ENCODE measurements at regions not wholly inside any gene's neighbourhood (a gene's known extent, or its start where the extent isn't known, plus 50 kb on each side); places are given as distances from the start of the nearest gene placed in this dataset.

DNA sequence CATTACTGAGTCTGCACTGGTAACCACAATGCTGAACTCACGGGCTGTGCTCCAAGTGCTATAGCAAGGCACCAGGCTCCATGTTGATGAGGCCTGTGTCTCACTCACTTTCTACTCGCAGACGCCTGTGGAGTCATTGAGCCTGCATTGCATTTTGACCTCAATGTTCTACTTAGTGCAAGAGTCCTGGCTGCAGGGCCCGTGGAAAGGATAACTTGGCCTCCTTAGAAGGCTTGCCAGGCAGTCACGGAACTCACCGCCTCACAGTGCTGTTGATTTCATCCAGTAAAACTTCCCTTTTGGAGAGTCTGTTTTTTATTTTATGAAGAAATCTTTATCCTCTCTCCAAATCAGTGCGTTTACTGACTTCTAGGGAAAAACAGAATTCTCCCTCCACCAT is 290.4 kb downstream of the RNF144A start:
- no peak for ATAC-seq

DNA sequence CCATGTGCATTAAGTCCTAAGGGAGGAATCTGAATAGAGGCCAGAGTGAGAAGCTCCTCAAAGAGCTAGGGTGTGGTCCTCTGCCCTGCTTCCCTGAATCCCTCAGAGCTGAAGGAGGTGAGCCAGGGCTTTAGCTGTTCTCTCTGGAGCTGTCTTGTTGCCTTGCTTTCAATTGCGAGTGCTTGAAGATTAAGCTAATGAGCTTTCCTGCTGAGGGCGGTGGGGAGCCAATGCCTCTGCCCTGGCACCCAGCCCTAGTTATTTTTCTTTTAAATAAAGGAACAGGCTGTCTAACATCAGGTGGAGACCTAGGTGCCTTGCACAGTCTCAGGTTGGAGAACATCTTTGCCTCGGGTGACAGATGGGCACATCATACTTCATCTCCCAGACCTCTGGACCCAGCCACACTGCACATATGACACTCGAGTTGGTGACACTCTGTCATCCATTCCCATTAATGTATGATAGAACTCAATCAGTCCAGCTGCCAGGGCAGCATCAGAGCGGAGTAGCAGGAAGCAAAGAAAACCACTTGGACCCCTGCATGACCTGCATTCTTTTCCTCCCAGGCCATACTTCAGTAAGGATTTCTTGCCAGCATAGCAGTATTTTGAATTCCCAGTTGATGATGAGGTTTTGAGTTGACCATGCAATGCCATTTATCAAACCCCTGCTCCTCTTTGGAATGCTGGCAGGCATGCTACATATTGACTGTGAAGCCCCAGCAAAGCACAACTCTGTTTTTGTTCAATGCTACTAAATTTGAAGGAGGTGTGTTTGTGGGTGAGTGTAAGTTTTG is 292.7 kb downstream of the RNF144A start:
- DNase-seq (ENCODE audit: low spot score) (no peak), ATAC-seq (no peak)

More for the DNA sequence above, 290.4 kb downstream of the RNF144A start:
- no peak for DNase-seq (ENCODE audit: low spot score)

DNA sequence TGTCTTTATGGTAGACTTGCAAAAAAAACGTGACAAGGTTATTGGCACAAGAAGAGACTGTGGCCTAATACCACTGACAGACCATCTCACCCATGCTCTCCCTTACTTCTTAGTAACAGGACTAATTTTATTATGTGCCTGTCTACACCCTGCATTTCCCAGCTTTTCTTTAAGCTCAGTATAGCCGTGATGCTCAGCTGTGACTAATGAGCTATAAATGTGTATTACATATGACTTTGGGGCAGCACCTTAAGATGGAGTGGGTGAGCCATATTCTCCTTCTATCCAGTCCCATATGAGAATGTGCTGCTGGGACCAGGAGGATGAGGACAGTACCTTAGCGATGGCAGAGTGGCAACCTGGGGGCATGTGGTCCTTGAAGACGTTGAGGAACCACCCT is 293.5 kb downstream of the RNF144A start:
- DNase-seq (ENCODE audit: low spot score) (no peak), ATAC-seq (no peak)

DNA sequence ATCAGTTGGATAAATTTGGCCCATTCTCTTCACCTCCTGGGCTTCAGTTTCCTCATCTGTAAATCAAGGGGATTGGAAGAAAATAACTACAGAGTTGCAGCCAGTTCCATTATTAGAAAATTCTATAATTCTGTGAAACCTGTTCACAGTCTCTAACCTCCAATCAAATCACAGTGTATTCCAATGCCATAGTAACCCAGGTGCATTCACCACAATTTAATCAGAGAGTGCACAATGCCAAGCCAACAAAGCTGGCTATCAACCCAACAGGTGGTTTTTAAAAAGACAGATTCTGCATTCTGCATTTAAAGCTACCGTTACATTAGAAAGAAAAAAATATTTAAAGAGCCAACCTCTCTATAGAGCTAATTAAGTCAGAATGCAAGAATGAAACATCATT is 308.6 kb downstream of the RNF144A start:
- no peak for ATAC-seq

DNA sequence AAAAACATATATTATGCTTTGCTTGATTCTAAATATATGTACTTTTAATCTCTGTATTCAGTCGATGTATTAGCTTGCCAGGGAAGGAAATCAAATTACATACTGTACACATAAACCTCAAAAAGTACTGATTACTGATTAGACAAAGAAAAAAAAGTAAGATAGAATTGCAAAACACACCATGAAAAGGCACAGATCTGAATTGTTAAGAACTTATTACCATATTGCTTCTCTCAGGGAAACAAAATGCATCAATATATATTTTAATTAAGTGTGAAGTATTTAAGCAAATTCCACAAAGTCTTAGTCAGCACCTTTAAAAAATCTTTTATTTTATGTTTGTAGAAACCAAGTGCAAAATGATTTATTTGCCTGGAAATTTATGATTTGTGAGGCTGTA is 309.3 kb downstream of the RNF144A start:
- DNase-seq (ENCODE audit: low spot score): no peak
- ATAC-seq: no peak

More for the DNA sequence above, 308.6 kb downstream of the RNF144A start:
- no peak for DNase-seq (ENCODE audit: low spot score)

DNA sequence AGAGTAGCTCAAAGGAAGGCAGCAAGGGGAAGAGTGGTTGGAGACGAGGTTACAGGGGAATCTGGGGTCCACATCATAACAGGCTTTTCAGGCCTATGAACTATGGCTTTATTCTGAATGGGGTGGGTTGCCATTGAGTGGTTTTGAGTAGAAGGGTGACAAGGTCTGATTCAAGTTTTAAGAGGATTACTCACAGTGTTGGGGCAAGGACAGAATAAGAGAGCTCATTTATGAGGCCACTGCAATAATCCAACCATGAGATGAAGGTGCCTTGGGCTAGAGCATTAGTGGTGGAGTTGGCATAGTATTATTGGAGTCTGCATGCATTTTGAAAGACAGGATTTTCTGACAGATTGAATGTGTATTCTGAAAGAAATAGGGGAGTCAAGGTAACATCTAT is 315.9 kb downstream of the RNF144A start:
- ATAC-seq (no peak), DNase-seq (ENCODE audit: low spot score) (no peak)

DNA sequence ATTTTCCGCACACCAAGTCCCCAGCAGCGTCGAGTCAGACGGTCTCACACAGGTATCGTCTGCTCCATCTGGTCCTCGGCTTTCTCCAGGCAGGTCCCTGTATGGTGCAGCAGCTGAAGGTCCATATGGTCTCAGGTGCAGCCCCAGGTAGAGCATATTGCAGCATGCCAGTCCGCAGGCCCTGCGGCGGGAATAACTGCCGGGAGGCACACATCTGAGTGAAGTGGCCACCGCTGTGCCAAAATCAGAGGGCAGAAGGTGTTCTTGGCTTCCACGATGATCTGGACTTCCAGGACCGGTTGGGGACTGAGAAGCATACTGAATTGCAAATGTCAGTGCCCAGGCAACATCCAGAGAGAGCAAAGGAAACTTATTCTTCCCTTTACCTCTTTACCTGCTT is 320.3 kb downstream of the RNF144A start:
- ATAC-seq (no peak), DNase-seq (ENCODE audit: low spot score) (no peak)

DNA sequence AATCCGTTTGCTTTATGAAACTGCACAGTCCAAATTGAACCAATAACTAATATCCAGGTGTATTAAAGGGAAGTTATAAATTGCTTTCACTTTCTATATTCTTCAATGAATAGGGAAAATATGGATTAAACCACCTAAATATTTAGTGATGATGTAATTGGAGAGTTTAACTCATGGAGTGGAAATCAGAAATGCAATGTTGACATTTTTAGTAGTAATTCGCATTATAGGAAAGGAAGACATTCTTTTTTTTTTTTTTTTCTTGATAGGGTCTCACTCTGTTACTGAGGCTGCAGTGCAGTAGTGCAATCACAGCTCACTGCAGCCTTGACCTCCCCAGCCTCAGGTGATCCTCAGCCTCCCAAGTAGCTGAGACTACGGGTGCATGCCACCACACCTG is 321.9 kb downstream of the RNF144A start:
- ATAC-seq: no peak
- no peak for DNase-seq (ENCODE audit: low spot score)

DNA sequence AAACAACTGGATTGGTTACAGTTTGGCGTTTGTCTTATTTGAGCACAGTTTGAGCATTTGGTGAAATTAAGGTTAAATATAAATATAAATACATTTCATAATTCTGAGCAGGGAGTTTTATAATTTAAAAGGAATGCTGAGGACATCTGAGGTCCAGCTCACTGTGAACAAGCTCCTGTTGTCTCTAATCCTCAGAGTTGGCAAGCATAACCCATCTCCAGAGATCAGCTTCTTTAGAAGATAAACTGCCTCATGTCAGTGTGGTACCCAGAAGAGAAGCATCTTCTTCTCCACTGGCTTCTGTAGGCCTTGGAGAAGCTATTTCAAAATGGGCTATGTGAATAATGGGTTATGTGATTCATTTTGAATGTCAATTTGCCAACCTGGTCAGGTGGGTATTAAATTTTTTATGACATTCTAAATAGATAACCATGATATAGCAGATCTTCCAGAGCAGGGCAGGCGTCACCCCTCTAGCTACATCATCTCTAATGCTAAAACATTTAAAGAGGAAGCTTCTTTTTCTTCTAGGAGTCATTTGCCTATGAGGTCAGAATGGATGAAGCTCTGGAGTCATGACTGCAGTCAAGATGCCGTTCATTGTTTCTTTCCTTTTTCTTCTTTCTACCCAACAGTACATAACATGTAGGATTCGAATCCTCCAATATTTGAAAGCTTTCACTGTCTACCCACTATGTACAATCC is 324.0 kb downstream of the RNF144A start:
- no peak for DNase-seq (ENCODE audit: low spot score)
- no peak for ATAC-seq

DNA sequence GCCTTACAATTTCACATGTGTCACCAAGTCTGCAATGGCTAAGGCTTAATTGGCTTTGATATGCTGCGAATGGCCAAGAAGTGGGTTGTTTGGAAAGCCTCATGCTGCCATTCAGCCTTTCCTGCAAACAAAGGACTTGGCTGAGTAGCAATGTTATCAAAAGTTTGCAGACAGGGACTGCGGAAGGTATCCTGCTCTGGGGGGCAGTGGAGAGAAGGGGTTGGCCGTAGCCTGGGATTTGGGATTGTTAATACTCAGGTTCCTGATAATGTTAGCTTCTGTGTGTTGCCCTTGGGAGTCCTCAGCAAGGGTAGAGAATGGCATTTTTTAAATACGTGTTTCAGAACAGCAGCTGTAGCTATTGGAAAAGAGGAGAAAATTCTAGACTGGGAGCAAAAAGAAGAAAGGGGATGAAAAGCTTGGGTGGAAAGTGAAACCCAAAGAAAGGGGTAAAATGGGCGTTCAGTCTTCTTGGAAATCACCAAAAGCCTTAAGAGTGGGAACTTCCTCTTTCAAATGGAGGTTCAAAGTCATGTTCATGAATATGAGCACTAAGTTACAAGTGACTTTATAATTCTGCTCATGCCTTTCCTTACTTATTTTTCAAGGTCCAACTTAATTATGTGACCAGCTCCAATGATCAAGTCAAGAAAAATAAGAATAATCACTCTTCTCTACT is 325.1 kb downstream of the RNF144A start:
- ATAC-seq (no peak), DNase-seq (ENCODE audit: low spot score) (no peak)

DNA sequence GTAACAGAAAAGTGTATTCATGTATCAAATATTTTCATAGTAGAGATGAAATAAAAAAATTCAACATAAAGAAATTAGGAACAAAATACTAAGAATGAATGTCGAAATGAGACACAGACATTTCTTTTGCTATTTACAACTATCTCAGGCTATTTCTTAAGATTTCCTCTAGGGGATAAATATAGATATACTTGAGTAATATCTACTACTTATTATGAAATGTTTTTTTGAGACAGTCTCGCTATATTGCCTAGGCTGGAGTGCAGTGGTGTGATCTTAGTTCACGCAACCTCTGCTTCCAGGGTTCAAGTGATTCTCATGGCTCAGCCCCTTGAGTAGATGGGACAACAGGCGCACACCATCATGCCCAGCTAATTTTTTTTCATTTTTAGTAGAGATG is 326.1 kb downstream of the RNF144A start:
- ATAC-seq: no peak
- no peak for DNase-seq (ENCODE audit: low spot score)

DNA sequence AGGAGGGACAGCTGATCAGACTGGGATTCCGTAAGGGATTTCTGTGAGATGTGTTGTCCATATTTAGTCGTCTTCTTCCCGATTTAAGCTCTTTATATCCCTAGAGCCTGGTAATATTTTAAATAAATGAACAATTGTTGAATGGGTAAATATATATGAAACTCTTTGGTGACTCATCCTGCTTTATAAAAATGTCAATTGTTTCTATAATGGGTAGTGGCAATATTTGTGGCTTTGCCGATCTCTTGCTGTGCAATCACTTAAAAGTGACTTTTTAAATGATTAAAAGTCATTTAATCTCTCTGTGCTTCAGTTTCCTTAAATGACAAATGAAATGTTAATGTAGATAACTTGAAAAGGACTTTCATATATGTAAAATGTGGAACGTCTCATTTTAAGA is 339.2 kb downstream of the RNF144A start:
- DNase-seq (ENCODE audit: low spot score): no peak
- ATAC-seq: no peak

DNA sequence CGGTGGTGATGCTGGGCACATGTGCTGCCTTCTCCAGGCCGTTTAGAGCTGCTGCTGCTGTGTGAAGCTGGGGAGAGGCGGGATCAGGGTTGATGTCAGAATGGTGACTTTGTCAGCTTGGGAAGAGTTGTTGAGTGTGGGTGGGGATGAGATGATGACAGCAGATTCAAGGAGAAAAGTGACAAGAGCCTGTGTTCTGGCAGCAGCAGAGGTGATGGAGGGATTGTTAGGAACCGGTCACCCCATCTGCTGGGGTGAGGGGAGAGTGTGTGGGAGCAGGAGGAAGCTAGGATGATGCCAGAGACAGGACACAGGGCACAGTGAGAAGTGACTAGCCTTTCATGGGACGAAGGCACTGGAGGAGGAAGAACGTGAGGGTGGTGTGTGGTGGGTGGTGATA is 345.5 kb downstream of the RNF144A start:
- DNase-seq (ENCODE audit: low spot score): no peak
- ATAC-seq: no peak

DNA sequence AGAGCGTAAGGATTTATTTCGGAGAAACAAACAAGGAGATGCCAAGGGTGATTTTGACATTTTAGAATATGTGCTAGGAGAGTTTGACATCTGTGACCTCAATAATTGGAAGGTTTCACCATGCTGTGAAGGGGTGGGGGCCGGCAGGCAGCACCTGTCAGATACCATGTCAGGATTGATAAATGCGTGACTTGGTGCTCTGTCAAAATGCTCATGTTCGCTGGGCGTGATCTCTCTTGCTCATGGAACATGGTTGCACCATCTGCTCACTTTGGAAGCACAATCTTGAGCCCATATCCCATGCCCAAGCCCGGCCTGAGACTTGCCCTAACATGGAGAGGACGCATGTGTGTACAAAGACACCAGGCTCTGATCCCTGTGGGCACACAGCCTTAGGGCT is 347.6 kb downstream of the RNF144A start:
- ATAC-seq: no peak

DNA sequence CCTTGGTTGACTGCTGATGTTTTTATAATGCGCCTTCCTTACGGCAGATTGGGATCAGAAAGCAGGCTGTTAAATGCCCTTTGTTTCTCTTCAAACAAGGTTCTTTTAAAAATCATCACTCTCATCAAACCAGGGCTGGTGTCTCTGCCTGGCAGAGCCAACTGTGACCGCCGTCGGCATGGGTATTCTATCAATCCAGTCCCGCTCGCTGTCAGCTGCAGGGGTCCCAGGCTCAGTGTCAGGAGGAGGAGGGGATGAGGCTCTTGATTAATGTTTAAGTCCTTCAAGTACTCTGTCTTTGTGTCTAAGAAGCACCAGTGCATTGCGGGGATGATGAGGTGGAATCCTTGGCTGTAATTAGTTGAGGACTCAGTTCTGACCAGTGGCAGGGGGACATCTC is 348.1 kb downstream of the RNF144A start:
- DNase-seq (ENCODE audit: low spot score): no peak
- no peak for ATAC-seq

More for the DNA sequence above, 347.6 kb downstream of the RNF144A start:
- DNase-seq (ENCODE audit: low spot score): no peak

DNA sequence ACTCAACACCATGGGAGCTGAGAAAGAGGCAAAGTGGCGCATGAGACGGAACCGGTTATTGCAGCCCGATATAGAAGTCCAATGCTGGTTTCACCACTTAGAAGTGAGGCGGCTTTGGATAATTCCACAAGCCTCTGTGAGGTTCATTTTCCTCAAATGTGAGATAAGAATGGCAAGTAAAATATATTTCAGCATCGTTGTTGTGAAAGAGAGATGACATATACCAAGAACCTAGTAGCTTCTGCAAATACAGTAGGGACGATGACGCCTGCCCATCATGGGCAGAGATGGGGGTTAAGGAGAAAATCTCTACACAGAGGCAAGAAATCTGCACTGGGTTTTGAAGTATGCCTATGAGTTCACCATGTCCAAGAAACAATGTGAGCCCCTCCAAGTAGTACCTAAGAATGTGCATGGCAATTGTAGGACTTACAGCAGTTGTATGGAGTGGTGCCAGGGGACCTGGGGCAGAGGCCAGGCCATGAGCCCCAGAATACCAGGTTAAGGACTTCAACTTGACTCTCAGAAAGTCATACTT is 352.0 kb downstream of the RNF144A start:
- no peak for DNase-seq (ENCODE audit: low spot score)
- no peak for ATAC-seq

DNA sequence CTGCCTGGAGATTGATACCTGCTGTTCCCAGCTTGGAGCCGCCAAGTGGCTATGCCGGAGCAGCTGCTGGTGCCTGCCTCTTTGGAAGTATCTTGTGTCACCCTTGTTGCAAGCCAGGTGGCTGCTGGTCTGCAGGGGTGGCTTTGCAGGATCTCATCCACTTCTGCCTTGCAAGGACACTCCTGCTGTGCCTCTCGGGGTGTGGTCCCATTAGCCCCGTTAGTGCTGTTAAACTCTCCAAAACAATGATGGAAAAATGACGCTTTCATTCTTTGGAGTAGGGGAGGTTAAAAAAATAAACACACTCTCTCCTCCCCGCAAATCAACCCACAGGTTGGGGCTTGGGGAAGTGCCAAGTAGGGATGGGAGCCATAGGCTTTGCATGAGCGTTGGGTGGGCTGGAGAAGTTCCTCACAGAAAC is 352.8 kb downstream of the RNF144A start:
- no peak for DNase-seq (ENCODE audit: low spot score)

DNA sequence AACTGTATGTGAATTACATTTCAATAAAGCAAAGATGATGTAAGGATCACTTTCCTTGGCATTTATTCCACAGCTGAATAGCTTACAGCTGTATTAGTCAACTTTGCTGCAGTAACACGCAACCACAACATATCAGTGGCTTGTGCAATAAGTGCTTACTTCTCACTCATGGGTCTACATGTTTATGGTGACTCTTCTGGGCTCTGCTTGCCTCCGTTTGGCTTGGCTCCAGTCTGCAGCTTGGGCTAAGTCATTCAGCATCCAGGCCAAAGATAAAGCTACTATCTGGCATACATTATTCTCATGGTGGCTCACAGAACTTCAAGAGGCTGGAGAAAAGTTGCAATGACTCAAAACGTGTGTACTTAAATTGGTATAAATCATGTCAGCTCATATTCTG is 355.0 kb downstream of the RNF144A start:
- DNase-seq (ENCODE audit: low spot score): no peak

More for the DNA sequence above, 352.8 kb downstream of the RNF144A start:
- ATAC-seq: no peak

DNA sequence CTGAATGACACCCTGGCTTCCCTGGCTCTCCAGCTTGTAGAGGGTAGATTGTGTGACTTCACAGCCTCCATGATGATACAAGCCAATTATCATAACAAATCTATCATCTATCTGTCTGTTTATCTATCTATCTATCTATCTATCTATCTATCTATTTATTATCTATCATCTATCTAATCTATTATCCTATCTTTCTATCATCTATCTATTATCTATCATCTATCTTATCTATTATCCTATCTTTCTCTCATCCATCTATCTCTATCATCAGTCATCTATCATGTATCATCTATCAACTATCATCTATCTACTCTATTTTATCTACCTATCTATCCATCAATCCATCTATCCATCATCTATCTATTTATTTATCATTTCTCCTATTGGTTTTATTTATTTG is 361.8 kb downstream of the RNF144A start:
- ATAC-seq (no peak), DNase-seq (ENCODE audit: low spot score) (no peak)

More for the DNA sequence above, 355.0 kb downstream of the RNF144A start:
- no peak for ATAC-seq

DNA sequence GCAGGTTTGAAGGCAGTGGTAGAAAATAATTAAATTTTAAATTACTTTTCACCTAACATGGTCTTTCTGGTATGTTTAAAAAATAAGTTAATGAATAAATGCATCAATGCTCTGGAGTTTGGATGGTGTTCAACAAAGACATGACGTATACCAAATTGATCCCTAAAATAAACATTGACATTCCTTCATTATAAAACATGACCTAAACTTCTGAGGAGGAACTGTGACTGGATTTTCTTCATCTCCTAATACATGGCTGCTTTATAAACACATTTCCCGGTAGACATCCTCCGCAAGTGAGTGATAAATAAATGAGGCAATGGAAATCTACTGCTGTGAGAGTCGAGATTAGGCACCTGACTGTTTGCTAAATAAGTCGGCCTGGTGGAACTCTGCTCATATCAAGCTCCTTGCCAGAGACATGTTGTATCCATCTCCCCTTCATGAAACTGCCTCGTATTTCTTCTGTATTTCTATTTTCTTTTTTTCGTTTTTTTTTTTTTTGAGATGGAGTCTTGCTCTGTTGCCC is 362.3 kb downstream of the RNF144A start:
- DNase-seq (ENCODE audit: low spot score) (no peak), ATAC-seq (no peak)

DNA sequence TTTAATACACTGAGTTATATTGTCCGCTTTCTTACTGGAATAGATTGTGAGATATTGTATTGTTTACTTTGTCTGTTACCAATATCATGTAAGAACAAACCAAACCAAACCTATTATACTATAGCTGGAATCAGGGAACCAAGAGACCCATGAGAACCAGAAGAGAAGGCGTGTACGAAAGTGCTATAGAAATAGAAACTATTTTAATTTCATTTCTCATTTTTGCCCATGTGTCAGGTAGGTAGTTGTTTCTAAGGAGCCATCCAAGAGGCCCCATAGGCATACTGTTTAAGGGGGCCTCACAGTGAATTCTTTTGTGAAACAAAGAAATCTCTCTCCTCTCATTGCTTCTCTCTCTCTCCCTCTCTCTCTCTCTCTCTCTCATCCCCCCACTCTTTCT is 363.6 kb downstream of the RNF144A start:
- ATAC-seq (no peak), DNase-seq (ENCODE audit: low spot score) (no peak)
